ENCODE measurements at regions not wholly inside any gene's neighbourhood (a gene's known extent, or its start where the extent isn't known, plus 50 kb on each side); places are given as distances from the start of the nearest gene placed in this dataset.

GRCh38 chr6:21856456-21856825 is 262.9 kb downstream of the SOX4 start:
- TF ChIP-seq YY1 (IDR thresholded peaks at IDR 0.05): no peak
- TF ChIP-seq CTCF (IDR thresholded peaks at IDR 0.05; ENCODE audit: low read depth, low read length, missing input control): no peak
- TF ChIP-seq RXRA (IDR thresholded peaks at IDR 0.05): no peak
- no peak for TF ChIP-seq REST (IDR thresholded peaks at IDR 0.05)
- no peak for TF ChIP-seq FOXA1 (IDR thresholded peaks at IDR 0.05)
- TF ChIP-seq NR2F2 (IDR thresholded peaks at IDR 0.05): no peak
- no peak for TF ChIP-seq JUND (IDR thresholded peaks at IDR 0.05)
- TF ChIP-seq FOXA2 (IDR thresholded peaks at IDR 0.05): no peak
